ENCODE measurements at regions not wholly inside any gene's neighbourhood (a gene's known extent, or its start where the extent isn't known, plus 50 kb on each side); places are given as distances from the start of the nearest gene placed in this dataset.

- intact Hi-C loops (cut with DNase I), result no loop called here
- no peak for DNase-seq
- 81 to 87% methylated on average over 6 of the region's 6 CpGs for WGBS, 2 donors
- Histone ChIP-seq H3K9me3 (no peaks in the 10 kb centered on the region), H3K4me1 (no peaks in the 10 kb centered on the region), H3K36me3 (no peaks in the 10 kb centered on the region), H3K27ac (no peak overlapping the region), H3K27me3 (no peaks in the 10 kb centered on the region), H3K4me3 (replicated peaks in 1 of 3) (no peak overlapping the region)
- TF ChIP-seq POLR2A (IDR thresholded peaks at IDR 0.05) (no peak), CTCF (IDR thresholded peaks at IDR 0.05) (no peak)
These were observed 145.7 kb upstream of the B3GAT1 start for GRCh38 chr11:134557571-134558257.

- H3K36me3 ChIP-seq, result no peaks in the 10 kb centered on the region
- no peaks in the 10 kb centered on the region for H3K27me3 ChIP-seq
- H3K4me3 ChIP-seq (replicated peaks in 1 of 3), result no peak overlapping the region
- WGBS, 2 donors, result 98% methylated on average over 4 of the region's 4 CpGs
- intact Hi-C loops (cut with DNase I), result no loop called here
- DNase-seq, result no peak
- no peak overlapping the region for H3K27ac ChIP-seq
- H3K9me3 ChIP-seq, result no peaks in the 10 kb centered on the region
- TF ChIP-seq POLR2A (IDR thresholded peaks at IDR 0.05) (no peak), CTCF (IDR thresholded peaks at IDR 0.05) (no peak)
- no peaks in the 10 kb centered on the region for H3K4me1 ChIP-seq
These were observed 144.1 kb upstream of the B3GAT1 start for GRCh38 chr11:134556186-134556585.

- H3K27ac ChIP-seq, result no peak overlapping the region
- DNase-seq, result no peak
- H3K4me3 ChIP-seq (replicated peaks in 1 of 3), result no peak overlapping the region
- H3K36me3 ChIP-seq, result no peaks in the 10 kb centered on the region
- no peaks in the 10 kb centered on the region for H3K27me3 ChIP-seq
- WGBS, 2 donors, result 96 to 97% methylated on average over 7 of the region's 7 CpGs
- TF ChIP-seq CTCF (IDR thresholded peaks at IDR 0.05), result no peak
- no peak for TF ChIP-seq POLR2A (IDR thresholded peaks at IDR 0.05)
- no peaks in the 10 kb centered on the region for H3K4me1 ChIP-seq
- no peaks in the 10 kb centered on the region for H3K9me3 ChIP-seq
- intact Hi-C loops (cut with DNase I), result no loop called here
These were observed 143.5 kb upstream of the B3GAT1 start for GRCh38 chr11:134555510-134555909.

- WGBS, 2 donors, result 86 to 87% methylated on average over 3 of the region's 3 CpGs
- no peak overlapping the region for H3K4me3 ChIP-seq (replicated peaks in 1 of 3)
These were observed 142.8 kb upstream of the B3GAT1 start for GRCh38 chr11:134554861-134555260.

More at GRCh38 chr11:134554861-134555260, 142.8 kb upstream of the B3GAT1 start:
- Histone ChIP-seq H3K27me3 (no peaks in the 10 kb centered on the region), H3K27ac (no peak overlapping the region), H3K4me1 (no peaks in the 10 kb centered on the region), H3K9me3 (no peaks in the 10 kb centered on the region), H3K36me3 (no peaks in the 10 kb centered on the region)
- TF ChIP-seq POLR2A (IDR thresholded peaks at IDR 0.05) (no peak), CTCF (IDR thresholded peaks at IDR 0.05) (no peak)
- DNase-seq, result no peak
- intact Hi-C loops (cut with DNase I), result no loop called here

Data from thyroid gland (tissue), 4 donors.